BLaER1 treated with 17β-estradiol and CSF1 and Interleukin-3, amounts not matched to agents 10 nM and 100 nM (cell line): ENCODE measurements at regions not wholly inside any gene's neighbourhood (a gene's known extent, or its start where the extent isn't known, plus 50 kb on each side); places are given as distances from the start of the nearest gene placed in this dataset.

ENCODE experiments used
- H3K27ac ChIP-seq, 11 experiments: shearing (Covaris generic); formaldehyde crosslinking; 2 replicates each; pipeline ENCODE4 v1.8.1; 2022
- H3K27me3 ChIP-seq, 11 experiments: shearing (Covaris generic); formaldehyde crosslinking; 2 replicates each; pipeline ENCODE4 v1.8.1; 2022
- H3K36me3 ChIP-seq, 11 experiments: shearing (Covaris generic); formaldehyde crosslinking; 2 replicates each; pipeline ENCODE4 v1.8.1; 2022
- H3K4me1 ChIP-seq, 10 experiments: shearing (Covaris generic); formaldehyde crosslinking; 2 replicates each; pipeline ENCODE4 v1.8.1; 2022
- H3K4me2 ChIP-seq, 11 experiments: shearing (Covaris generic); formaldehyde crosslinking; 2 replicates each; pipeline ENCODE4 v1.8.1; 2022
- H3K4me3 ChIP-seq, 10 experiments: shearing (Covaris generic); formaldehyde crosslinking; 2 replicates each; pipeline ENCODE4 v1.8.1; 2022
- H3K9ac ChIP-seq, 11 experiments: shearing (Covaris generic); formaldehyde crosslinking; 2 replicates each; pipeline ENCODE4 v1.8.1; 2022
- H3K9me3 ChIP-seq, 11 experiments: shearing (Covaris generic); formaldehyde crosslinking; replicated peaks in 1 of 11; 2 replicates each; pipeline ENCODE4 v1.8.1; 2022
- H4K20me1 ChIP-seq, 11 experiments: shearing (Covaris generic); formaldehyde crosslinking; 2 replicates each; pipeline ENCODE4 v1.8.1; 2022
- Cebpa-rat ChIP-seq, 11 experiments: shearing (Covaris generic); IDR thresholded peaks; 2 replicates each; pipeline ENCODE4 v1.8.1; 2022

- Histone ChIP-seq H3K9me3 (peaks cover 0 to 10% (median 0%) of the 10 kb centered on the region in 11 experiments; a peak in 2 of 22 replicates), H3K36me3 (no peaks in the 10 kb centered on the region), H3K4me1 (no peaks in the 10 kb centered on the region), H3K4me3 (no peak overlapping the region), H4K20me1 (no peaks in the 10 kb centered on the region), H3K27ac (no peak overlapping the region), H3K27me3 (no peaks in the 10 kb centered on the region), H3K9ac (no peak overlapping the region), H3K4me2 (no peak overlapping the region)
- TF ChIP-seq Cebpa-rat (IDR thresholded peaks at IDR 0.05), result no peak
These were observed 103.4 kb upstream of the TMEM18 start for GRCh38 chr2:780581-780980.

GRCh38 chr2:780002-780401 is 102.8 kb upstream of the TMEM18 start:
- TF ChIP-seq Cebpa-rat (IDR thresholded peaks at IDR 0.05), result no peak
- Histone ChIP-seq H3K4me3 (no peak overlapping the region), H3K9ac (no peak overlapping the region), H3K9me3 (peaks cover 0 to 10% (median 0%) of the 10 kb centered on the region in 11 experiments; a peak in 2 of 22 replicates), H3K27me3 (no peaks in the 10 kb centered on the region), H3K27ac (no peak overlapping the region), H3K4me1 (no peaks in the 10 kb centered on the region), H3K4me2 (no peak overlapping the region), H4K20me1 (no peaks in the 10 kb centered on the region), H3K36me3 (no peaks in the 10 kb centered on the region)

- H3K9me3 ChIP-seq, result peaks cover 0 to 10% (median 0%) of the 10 kb centered on the region in 11 experiments; a peak in 2 of 22 replicates
- H3K9ac ChIP-seq, result no peak overlapping the region
- no peak overlapping the region for H3K4me3 ChIP-seq
- no peak overlapping the region for H3K4me2 ChIP-seq
- no peaks in the 10 kb centered on the region for H3K27me3 ChIP-seq
- H3K4me1 ChIP-seq, result no peaks in the 10 kb centered on the region; a peak in 1 of 20 replicates
- no peak overlapping the region for H3K27ac ChIP-seq
- H3K36me3 ChIP-seq, result no peaks in the 10 kb centered on the region
- H4K20me1 ChIP-seq, result no peaks in the 10 kb centered on the region
- TF ChIP-seq Cebpa-rat (IDR thresholded peaks at IDR 0.05), result no peak
These were observed 101.6 kb upstream of the TMEM18 start for GRCh38 chr2:778731-779350.

GRCh38 chr2:777546-777945 is 100.3 kb upstream of the TMEM18 start:
- no peaks in the 10 kb centered on the region for H4K20me1 ChIP-seq
- H3K9me3 ChIP-seq, result peaks cover 0 to 4% (median 0%) of the 10 kb centered on the region in 11 experiments; a peak in 1 of 22 replicates
- no peak overlapping the region for H3K4me2 ChIP-seq
- H3K4me3 ChIP-seq, result no peak overlapping the region
- no peak overlapping the region for H3K9ac ChIP-seq
- no peaks in the 10 kb centered on the region for H3K27me3 ChIP-seq
- H3K36me3 ChIP-seq, result no peaks in the 10 kb centered on the region
- H3K4me1 ChIP-seq, result no peaks in the 10 kb centered on the region; a peak in 1 of 20 replicates
- H3K27ac ChIP-seq, result no peak overlapping the region
- TF ChIP-seq Cebpa-rat (IDR thresholded peaks at IDR 0.05), result no peak

GRCh38 chr2:777051-777450 is 99.8 kb upstream of the TMEM18 start:
- H3K36me3 ChIP-seq, result no peaks in the 10 kb centered on the region
- H3K4me1 ChIP-seq, result no peaks in the 10 kb centered on the region; a peak in 1 of 20 replicates
- no peak overlapping the region for H3K27ac ChIP-seq
- no peak overlapping the region for H3K4me3 ChIP-seq
- H3K4me2 ChIP-seq, result no peak overlapping the region
- no peaks in the 10 kb centered on the region for H4K20me1 ChIP-seq
- H3K27me3 ChIP-seq, result no peaks in the 10 kb centered on the region
- no peak overlapping the region for H3K9ac ChIP-seq
- no peaks in the 10 kb centered on the region for H3K9me3 ChIP-seq
- TF ChIP-seq Cebpa-rat (IDR thresholded peaks at IDR 0.05), result no peak

GRCh38 chr2:776487-776886 is 99.3 kb upstream of the TMEM18 start:
- H3K4me3 ChIP-seq, result no peak overlapping the region
- H3K4me2 ChIP-seq, result no peak overlapping the region
- no peaks in the 10 kb centered on the region for H4K20me1 ChIP-seq
- H3K27ac ChIP-seq, result no peak overlapping the region
- H3K27me3 ChIP-seq, result no peaks in the 10 kb centered on the region
- H3K4me1 ChIP-seq, result no peaks in the 10 kb centered on the region; a peak in 1 of 20 replicates
- H3K9me3 ChIP-seq, result no peaks in the 10 kb centered on the region
- no peak for TF ChIP-seq Cebpa-rat (IDR thresholded peaks at IDR 0.05)
- no peak overlapping the region for H3K9ac ChIP-seq
- H3K36me3 ChIP-seq, result no peaks in the 10 kb centered on the region

- Histone ChIP-seq H3K36me3 (no peaks in the 10 kb centered on the region), H3K4me2 (no peak overlapping the region), H3K9ac (no peak overlapping the region), H3K9me3 (no peaks in the 10 kb centered on the region), H3K4me3 (no peak overlapping the region), H3K4me1 (peaks cover 0 to 2% (median 0%) of the 10 kb centered on the region in 10 experiments; a peak in 6 of 20 replicates), H3K27ac (no peak overlapping the region), H4K20me1 (no peaks in the 10 kb centered on the region), H3K27me3 (no peaks in the 10 kb centered on the region)
- TF ChIP-seq Cebpa-rat (IDR thresholded peaks at IDR 0.05), result no peak
These were observed 98.8 kb upstream of the TMEM18 start for GRCh38 chr2:776038-776437.

- no peak overlapping the region for H3K27ac ChIP-seq
- no peak overlapping the region for H3K4me2 ChIP-seq
- H3K4me3 ChIP-seq, result no peak overlapping the region
- H3K36me3 ChIP-seq, result no peaks in the 10 kb centered on the region
- H3K4me1 ChIP-seq, result peaks cover 5 to 18% (median 14%) of the 10 kb centered on the region in 10 experiments; a peak in 18 of 20 replicates
- H3K9me3 ChIP-seq, result peaks cover 0 to 2% (median 1%) of the 10 kb centered on the region in 11 experiments; a peak in 12 of 22 replicates
- no peak for TF ChIP-seq Cebpa-rat (IDR thresholded peaks at IDR 0.05)
- H3K9ac ChIP-seq, result 0 out of 22 replicates have a peak overlapping the region, but pooled peaks of 1 of the 11 experiments have one; percentile 31
- H3K27me3 ChIP-seq, result no peaks in the 10 kb centered on the region
- H4K20me1 ChIP-seq, result no peaks in the 10 kb centered on the region
These were observed 97.2 kb upstream of the TMEM18 start for GRCh38 chr2:774436-774835.

GRCh38 chr2:773256-774160 is 96.3 kb upstream of the TMEM18 start:
- no peak overlapping the region for H3K9ac ChIP-seq
- no peak overlapping the region for H3K27ac ChIP-seq
- H4K20me1 ChIP-seq, result no peaks in the 10 kb centered on the region
- no peak overlapping the region for H3K4me2 ChIP-seq
- H3K4me3 ChIP-seq, result no peak overlapping the region
- no peak for TF ChIP-seq Cebpa-rat (IDR thresholded peaks at IDR 0.05)
- peaks cover 7 to 12% (median 10%) of the 10 kb centered on the region in 11 experiments for H3K9me3 ChIP-seq
- peaks cover 5 to 19% (median 15%) of the 10 kb centered on the region in 10 experiments; a peak in 18 of 20 replicates for H3K4me1 ChIP-seq
- H3K36me3 ChIP-seq, result no peaks in the 10 kb centered on the region
- no peaks in the 10 kb centered on the region for H3K27me3 ChIP-seq
